ENCODE measurements at regions not wholly inside any gene's neighbourhood (a gene's known extent, or its start where the extent isn't known, plus 50 kb on each side); places are given as distances from the start of the nearest gene placed in this dataset.

GRCh38 chr20:10978019-10978702, 304.4 kb upstream of the JAG1 start:
- H3K4me3 ChIP-seq, result no peak overlapping the region
- peaks cover 0 to 37% (median 20%) of the 10 kb centered on the region in 4 donors for H3K4me1 ChIP-seq
- DNase-seq, result no peak
- H3K9me3 ChIP-seq, result no peaks in the 10 kb centered on the region
- TF ChIP-seq CTCF (IDR thresholded peaks at IDR 0.05), result no peak
- peak overlapping the region; percentile 26 to 38 for H3K27ac ChIP-seq
- H3K36me3 ChIP-seq, result no peaks in the 10 kb centered on the region
- H3K27me3 ChIP-seq, result no peaks in the 10 kb centered on the region
- intact Hi-C loops (cut with DNase I; ENCODE audit: low total_unique reads), result no loop called here

GRCh38 chr20:10978713-10979112, 304.9 kb upstream of the JAG1 start:
- peaks cover 0 to 40% (median 20%) of the 10 kb centered on the region in 4 donors for H3K4me1 ChIP-seq

GRCh38 chr20:10982692-10983091, 308.9 kb upstream of the JAG1 start:
- Histone ChIP-seq H3K27ac (peak overlapping the region; percentile 63), H3K4me1 (peaks cover 0 to 74% (median 44%) of the 10 kb centered on the region in 4 donors), H3K36me3 (no peaks in the 10 kb centered on the region), H3K27me3 (no peaks in the 10 kb centered on the region), H3K9me3 (no peaks in the 10 kb centered on the region), H3K4me3 (no peak overlapping the region)
- intact Hi-C loops (cut with DNase I; ENCODE audit: low total_unique reads), result no loop called here
- DNase-seq, result peak; percentile 70 to 82
- no peak for TF ChIP-seq CTCF (IDR thresholded peaks at IDR 0.05)

More at GRCh38 chr20:10978713-10979112, 304.9 kb upstream of the JAG1 start:
- no peak overlapping the region for H3K4me3 ChIP-seq
- no peaks in the 10 kb centered on the region for H3K36me3 ChIP-seq
- peak overlapping the region; percentile 26 to 38 for H3K27ac ChIP-seq
- H3K27me3 ChIP-seq, result no peaks in the 10 kb centered on the region
- no peak for DNase-seq
- intact Hi-C loops (cut with DNase I; ENCODE audit: low total_unique reads), result no loop called here
- no peak for TF ChIP-seq CTCF (IDR thresholded peaks at IDR 0.05)
- H3K9me3 ChIP-seq, result no peaks in the 10 kb centered on the region

- H3K9me3 ChIP-seq, result no peaks in the 10 kb centered on the region
- peaks cover 0 to 64% (median 40%) of the 10 kb centered on the region in 4 donors for H3K4me1 ChIP-seq
- no peak for DNase-seq
- H3K4me3 ChIP-seq, result no peak overlapping the region
- intact Hi-C loops (cut with DNase I; ENCODE audit: low total_unique reads), result no loop called here
- no peaks in the 10 kb centered on the region for H3K27me3 ChIP-seq
- H3K36me3 ChIP-seq, result no peaks in the 10 kb centered on the region
- no peak for TF ChIP-seq CTCF (IDR thresholded peaks at IDR 0.05)
- H3K27ac ChIP-seq, result peak overlapping the region; percentile 63
These were observed 310.5 kb upstream of the JAG1 start for GRCh38 chr20:10984294-10984693.

GRCh38 chr20:10984913-10985312, 311.1 kb upstream of the JAG1 start:
- no peak overlapping the region for H3K4me3 ChIP-seq
- H3K36me3 ChIP-seq, result no peaks in the 10 kb centered on the region
- no peaks in the 10 kb centered on the region for H3K9me3 ChIP-seq
- peak overlapping the region; percentile 63 for H3K27ac ChIP-seq
- no peaks in the 10 kb centered on the region for H3K27me3 ChIP-seq
- intact Hi-C loops (cut with DNase I; ENCODE audit: low total_unique reads), result no loop called here
- DNase-seq, result no peak
- H3K4me1 ChIP-seq, result peaks cover 0 to 64% (median 40%) of the 10 kb centered on the region in 4 donors
- no peak for TF ChIP-seq CTCF (IDR thresholded peaks at IDR 0.05)

Measured in tibial artery (tissue), 4 donors.